Neural cell (in vitro differentiated cells): ENCODE measurements at regions not wholly inside any gene's neighbourhood (a gene's known extent, or its start where the extent isn't known, plus 50 kb on each side); places are given as distances from the start of the nearest gene placed in this dataset.

Experiments
- CTCF ChIP-seq: fragments of 450-650 bp; IDR thresholded peaks from 2 replicates; pipeline ENCODE4 v1.5.1; 2014; ENCODE audit warnings: antibody characterized with exemption, mild to moderate bottlenecking, moderate library complexity; ENCODE audit not compliant: poor library complexity, severe bottlenecking
- EZH2 ChIP-seq: fragments of 200-600, 300-800 bp; shearing (Covaris generic), sonication (generic); IDR thresholded peaks from 2 replicates; pipeline ENCODE4 v1.6.1; 2014; ENCODE audit warnings: antibody characterized with exemption, low read length, borderline replicate concordance, mild to moderate bottlenecking; ENCODE audit not compliant: insufficient read depth, poor library complexity, severe bottlenecking
- RAD21 ChIP-seq: fragments of 450-650 bp; conservative IDR thresholded peaks from 2 replicates; pipeline ENCODE4 v1.6.1; 2014; ENCODE audit warnings: antibody characterized with exemption, mild to moderate bottlenecking, moderate library complexity
- TAF1 ChIP-seq: IDR thresholded peaks from 2 replicates; pipeline ENCODE4 v1.6.1; 2012; ENCODE audit warnings: low read depth

DNA sequence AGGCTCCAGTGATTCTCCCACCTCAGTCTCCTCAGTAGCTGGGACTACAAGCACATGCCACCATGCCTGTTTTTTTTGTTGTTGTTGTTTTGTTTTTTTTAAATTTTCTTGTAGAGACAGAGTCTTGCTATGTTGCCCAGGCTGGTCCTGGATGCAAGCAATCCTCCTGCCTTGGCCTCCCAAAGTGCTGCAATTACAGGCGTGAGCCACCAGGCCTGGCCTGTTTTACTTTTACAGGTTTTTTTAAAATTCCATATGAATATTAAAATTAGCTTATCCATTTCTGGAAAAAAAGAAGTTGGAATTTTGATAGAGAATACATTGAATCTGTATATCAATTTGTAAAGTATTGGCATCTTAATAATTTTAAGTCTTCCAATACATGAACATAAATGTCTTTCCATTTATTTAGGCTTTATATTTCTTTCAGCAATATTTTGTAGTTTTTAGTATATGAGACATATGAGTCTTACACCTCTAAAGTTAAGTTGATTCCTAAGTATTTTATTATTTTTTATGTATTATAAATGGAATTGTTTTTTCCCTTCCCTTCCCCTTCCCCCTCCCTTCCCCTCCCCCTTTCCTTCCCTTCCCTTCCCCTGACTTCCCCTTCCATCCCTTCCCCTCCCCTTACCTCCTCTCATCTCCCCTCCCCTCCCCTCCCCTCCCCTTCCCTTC lies 323.5 kb upstream of the SALL1 start:
- TF ChIP-seq RAD21 (no peak), CTCF (no peak), EZH2 (no peak), TAF1 (no peak)
